GM12801 (cell line): ENCODE measurements at regions not wholly inside any gene's neighbourhood (a gene's known extent, or its start where the extent isn't known, plus 50 kb on each side); places are given as distances from the start of the nearest gene placed in this dataset.

Experiments used
- TF ChIP-seq, protein P1 (sequence below): IDR thresholded peaks from one replicate; pipeline ENCODE4 v1.5.1; 2011; ENCODE audit warnings: control low read depth; ENCODE audit not compliant: insufficient read length; ENCODE audit errors: extremely low read depth

DNA sequence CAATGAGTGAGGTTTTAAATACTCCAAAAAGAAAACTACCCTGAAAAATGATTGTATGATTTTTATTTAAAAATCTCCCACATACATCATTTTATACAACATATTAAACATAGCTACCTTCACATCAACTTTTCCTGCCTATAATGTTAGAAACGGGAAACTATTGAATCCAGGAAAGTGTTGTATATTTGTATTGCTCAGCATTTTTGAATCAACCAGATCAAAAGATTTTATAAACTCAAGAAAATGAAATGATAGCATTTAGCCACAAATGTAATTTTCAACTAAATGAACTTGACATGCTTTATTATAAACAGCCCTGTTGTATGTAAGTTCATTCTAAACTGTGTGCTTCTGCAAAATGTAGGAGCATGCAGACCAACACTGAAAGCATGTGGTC lies 124.6 kb upstream of the SLC10A2 start:
- TF ChIP-seq, protein P1, sequence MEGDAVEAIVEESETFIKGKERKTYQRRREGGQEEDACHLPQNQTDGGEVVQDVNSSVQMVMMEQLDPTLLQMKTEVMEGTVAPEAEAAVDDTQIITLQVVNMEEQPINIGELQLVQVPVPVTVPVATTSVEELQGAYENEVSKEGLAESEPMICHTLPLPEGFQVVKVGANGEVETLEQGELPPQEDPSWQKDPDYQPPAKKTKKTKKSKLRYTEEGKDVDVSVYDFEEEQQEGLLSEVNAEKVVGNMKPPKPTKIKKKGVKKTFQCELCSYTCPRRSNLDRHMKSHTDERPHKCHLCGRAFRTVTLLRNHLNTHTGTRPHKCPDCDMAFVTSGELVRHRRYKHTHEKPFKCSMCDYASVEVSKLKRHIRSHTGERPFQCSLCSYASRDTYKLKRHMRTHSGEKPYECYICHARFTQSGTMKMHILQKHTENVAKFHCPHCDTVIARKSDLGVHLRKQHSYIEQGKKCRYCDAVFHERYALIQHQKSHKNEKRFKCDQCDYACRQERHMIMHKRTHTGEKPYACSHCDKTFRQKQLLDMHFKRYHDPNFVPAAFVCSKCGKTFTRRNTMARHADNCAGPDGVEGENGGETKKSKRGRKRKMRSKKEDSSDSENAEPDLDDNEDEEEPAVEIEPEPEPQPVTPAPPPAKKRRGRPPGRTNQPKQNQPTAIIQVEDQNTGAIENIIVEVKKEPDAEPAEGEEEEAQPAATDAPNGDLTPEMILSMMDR: no peak

GRCh38 chr13:103188713-103189326 lies 122.6 kb upstream of the SLC10A2 start:
- TF ChIP-seq, protein P1: no peak

- TF ChIP-seq, protein P1: no peak
Observed at GRCh38 chr13:103187721-103188156, 121.5 kb upstream of the SLC10A2 start.

- TF ChIP-seq, protein P1: no peak
Observed at GRCh38 chr13:103184413-103184812, 118.2 kb upstream of the SLC10A2 start.

DNA sequence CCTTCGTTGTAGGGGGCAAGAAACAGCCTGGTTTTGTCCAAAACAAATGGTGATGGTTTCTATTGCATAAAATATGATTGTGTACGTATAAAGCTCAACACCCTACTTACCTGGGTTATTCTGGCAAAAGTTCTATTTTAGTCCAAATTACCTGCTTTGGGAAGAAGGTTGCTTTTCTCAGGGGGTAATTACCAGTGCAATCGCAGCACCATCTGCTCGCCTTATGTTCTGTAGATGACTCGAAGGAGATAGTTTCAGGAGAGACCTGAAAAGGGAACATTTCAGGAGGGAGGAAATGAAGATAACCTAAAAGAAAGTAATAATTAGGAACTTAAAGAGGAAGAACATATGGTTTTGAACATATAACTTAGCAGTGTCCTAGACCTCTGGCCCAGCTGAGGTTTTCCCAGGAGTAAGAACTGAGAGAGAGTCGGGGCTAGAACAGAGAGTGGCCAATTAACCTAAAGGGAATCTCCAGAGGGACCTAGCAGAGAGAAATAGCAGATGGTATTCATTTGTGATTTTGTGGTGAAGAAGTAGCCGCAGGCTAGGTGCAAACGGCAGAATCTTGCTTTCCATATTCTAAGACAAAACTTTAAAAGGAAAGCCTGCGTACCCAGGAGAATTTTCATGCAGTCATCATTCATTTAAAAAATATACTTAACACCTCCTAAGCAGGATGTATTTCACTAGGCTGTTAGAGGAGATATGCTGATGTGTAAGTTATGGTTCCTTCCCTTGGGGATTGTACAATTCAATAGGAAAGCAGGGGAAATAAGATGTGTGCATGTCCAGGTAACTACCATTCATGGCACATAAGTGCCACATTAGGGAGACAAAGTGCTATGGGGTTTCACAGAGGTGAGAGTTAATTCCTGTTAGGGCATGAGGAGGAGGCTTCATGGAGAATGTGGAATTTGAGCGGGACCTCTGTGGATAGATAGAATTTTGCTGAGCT lies 113.0 kb upstream of the SLC10A2 start:
- TF ChIP-seq, protein P1: no peak

DNA sequence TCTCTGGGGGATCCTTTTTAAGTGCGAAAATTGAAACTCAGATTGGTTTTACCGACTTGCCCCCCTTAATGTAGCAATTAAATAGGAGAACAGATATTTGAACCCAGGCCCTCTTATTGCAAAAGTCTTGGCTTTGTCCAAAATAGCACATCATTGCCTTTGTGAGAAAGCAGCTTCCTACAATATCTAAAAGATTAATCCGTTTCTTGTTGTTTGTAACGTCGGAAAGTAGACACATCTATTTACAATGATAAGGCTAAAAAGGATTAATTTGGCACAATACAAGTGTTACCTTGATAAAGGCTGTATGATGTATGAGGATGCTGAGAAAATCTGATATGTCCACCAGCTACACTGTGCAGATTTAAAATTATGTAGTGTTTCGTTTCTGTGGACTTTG lies 108.7 kb upstream of the SLC10A2 start:
- TF ChIP-seq, protein P1: no peak

DNA sequence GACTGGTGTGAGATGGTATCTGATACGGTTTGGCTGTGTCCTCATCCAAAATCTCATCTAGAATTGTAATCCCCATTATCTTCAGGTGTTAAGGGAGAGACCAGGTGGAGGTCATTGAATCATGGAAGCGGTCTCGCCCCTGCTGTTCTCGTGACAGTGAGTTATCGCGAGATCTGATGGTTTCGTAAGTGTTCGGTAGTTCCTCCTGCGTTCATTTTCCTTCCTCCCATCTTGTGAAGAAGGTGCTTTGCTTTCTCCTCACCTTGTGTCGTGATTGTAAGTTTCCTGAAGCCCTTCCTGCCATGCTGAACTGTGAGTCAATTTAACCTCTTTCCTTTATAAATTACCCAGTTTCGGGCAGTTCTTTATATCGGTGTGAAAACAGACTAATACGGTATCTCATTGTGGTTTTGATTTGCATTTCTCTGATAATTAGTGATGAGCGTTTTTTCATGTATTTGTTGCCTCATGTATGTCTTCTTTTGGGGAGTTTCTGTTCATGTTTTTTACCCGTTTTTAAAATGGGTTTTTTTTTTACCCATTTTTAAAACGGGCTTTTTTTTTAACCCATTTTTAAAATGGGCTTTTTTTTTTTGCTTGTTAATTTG lies 102.8 kb upstream of the SLC10A2 start:
- TF ChIP-seq, protein P1: no peak
